IMR-90 (cell line): ENCODE measurements at regions not wholly inside any gene's neighbourhood (a gene's known extent, or its start where the extent isn't known, plus 50 kb on each side); places are given as distances from the start of the nearest gene placed in this dataset.

ENCODE experiments used
- ATAC-seq: fragments of 200-7000 bp; cut with Tn5 transposase; 2 replicates; pipeline ENCODE4 v1.9.1; 2020; ENCODE audit warnings: low read depth, mild to moderate bottlenecking, moderate library complexity
- BruUV-seq: library from RNA; stranded (reverse); fragments of 400-500 nt; replicated peaks from 2 replicates; lab custom pipeline; 2021; lab: Mats Ljungman, UMichigan
- CTCF ChIA-PET: fragments of 300-600 bp; formaldehyde crosslinking; extraction: SDS; loops from one replicate; lab custom pipeline; 2021; ENCODE audit warnings: antibody characterized with exemption; lab: Yijun Ruan, JAX
- POLR2A ChIA-PET: fragments of 300-600 bp; sonication (Branson Sonifier 250); formaldehyde crosslinking; loops from one replicate; lab custom pipeline; 2022; ENCODE audit warnings: antibody characterized with exemption; ENCODE audit not compliant: unreplicated experiment; lab: Charles Lee
- DNase-seq: peaks from one replicate; pipeline ENCODE4 v3.0.0; 2013
- H2AFZ ChIP-seq: replicated peaks from 2 replicates; pipeline ENCODE3; 2013; ENCODE audit warnings: low read length, mild to moderate bottlenecking; ENCODE audit not compliant: poor library complexity
- H2AK5ac ChIP-seq: 2 replicates; pipeline ENCODE4 v1.6.1; 2013; ENCODE audit warnings: low read depth, low read length, inconsistent platforms
- H2AK9ac ChIP-seq: replicated peaks from 2 replicates; pipeline ENCODE3; 2013; ENCODE audit warnings: mild to moderate bottlenecking, low read depth, low read length, moderate library complexity; ENCODE audit not compliant: poor library complexity
- H2BK120ac ChIP-seq: 2 replicates; pipeline ENCODE4 v1.6.1; 2013; ENCODE audit warnings: low read depth, low read length, inconsistent platforms
- H2BK15ac ChIP-seq: 3 replicates; pipeline ENCODE4 v1.6.1; 2013; ENCODE audit warnings: low read depth, low read length, inconsistent platforms
- H2BK20ac ChIP-seq: 2 replicates; pipeline ENCODE4 v1.6.1; 2013; ENCODE audit warnings: low read depth, mild to moderate bottlenecking, inconsistent platforms, low read length, moderate library complexity
- H2BK5ac ChIP-seq: 2 replicates; pipeline ENCODE4 v1.6.1; 2013; ENCODE audit warnings: mild to moderate bottlenecking, low read depth, low read length, inconsistent platforms; ENCODE audit not compliant: poor library complexity, severe bottlenecking
- H3K14ac ChIP-seq: replicated peaks from 2 replicates; pipeline ENCODE4 v1.6.1; 2013; ENCODE audit warnings: low read depth, low read length, inconsistent platforms
- H3K18ac ChIP-seq: 2 replicates; pipeline ENCODE4 v1.6.1; 2013; ENCODE audit warnings: low read depth, low read length, control low read depth
- H3K23ac ChIP-seq: 2 replicates; pipeline ENCODE4 v1.6.1; 2013; ENCODE audit warnings: low read depth, low read length, inconsistent platforms
- H3K27ac ChIP-seq: 2 replicates; pipeline ENCODE4 v1.5.1; 2013; ENCODE audit warnings: mild to moderate bottlenecking, control low read depth, low read length; ENCODE audit not compliant: insufficient read depth
- H3K27me3 ChIP-seq: 2 replicates; pipeline ENCODE4 v1.6.1; 2013; ENCODE audit warnings: low read length; ENCODE audit not compliant: control insufficient read depth, insufficient read depth
- H3K36me3 ChIP-seq: 2 replicates; pipeline ENCODE4 v1.6.1; 2013; ENCODE audit warnings: low read length, mixed read lengths; ENCODE audit not compliant: control insufficient read depth, insufficient read depth
- H3K4ac ChIP-seq: 2 replicates; pipeline ENCODE4 v1.6.1; 2013; ENCODE audit warnings: low read depth, low read length, inconsistent platforms
- H3K4me1 ChIP-seq: 2 replicates; pipeline ENCODE4 v1.6.1; 2013; ENCODE audit warnings: low read length, mixed read lengths; ENCODE audit not compliant: control insufficient read depth, insufficient read depth
- H3K4me2 ChIP-seq: 2 replicates; pipeline ENCODE4 v1.6.1; 2013; ENCODE audit warnings: low read depth, mild to moderate bottlenecking, control low read depth, low read length, moderate library complexity
- H3K4me3 ChIP-seq: 2 replicates; pipeline ENCODE4 v1.5.1; 2013; ENCODE audit warnings: low read depth, mild to moderate bottlenecking, control low read depth, low read length, moderate library complexity; ENCODE audit not compliant: insufficient read depth
- H3K56ac ChIP-seq: 2 replicates; pipeline ENCODE4 v1.6.1; 2013; ENCODE audit warnings: low read length, inconsistent platforms; ENCODE audit not compliant: insufficient read depth; ENCODE audit errors: extremely low read depth
- H3K79me1 ChIP-seq, 2 experiments: 2 replicates each; pipeline ENCODE4 v1.6.1; 2013; ENCODE audit warnings: low read length in 2 of 2, inconsistent platforms in 1 of 2, low read depth in 1 of 2
- H3K9ac ChIP-seq: 2 replicates; pipeline ENCODE4 v1.6.1; 2013; ENCODE audit warnings: low read depth, low read length, control low read depth
- H3K9me1 ChIP-seq: 2 replicates; pipeline ENCODE4 v1.6.1; 2013; ENCODE audit warnings: low read length, inconsistent platforms; ENCODE audit not compliant: insufficient read depth
- H3K9me3 ChIP-seq: 2 replicates; pipeline ENCODE4 v1.6.1; 2013; ENCODE audit warnings: low read length; ENCODE audit not compliant: control insufficient read depth, insufficient read depth
- H4K20me1 ChIP-seq: 2 replicates; pipeline ENCODE4 v1.6.1; 2013; ENCODE audit warnings: low read length, inconsistent platforms; ENCODE audit not compliant: insufficient read depth
- H4K5ac ChIP-seq: 2 replicates; pipeline ENCODE4 v1.6.1; 2013; ENCODE audit warnings: mild to moderate bottlenecking, low read depth, low read length, control low read depth
- H4K8ac ChIP-seq, 2 experiments: 2 replicates each; pipeline ENCODE4 v1.6.1; 2013; ENCODE audit warnings: low read depth in 2 of 2, low read length in 2 of 2, control low read depth in 1 of 2, inconsistent platforms in 1 of 2
- H4K91ac ChIP-seq: 2 replicates; pipeline ENCODE4 v1.6.1; 2013; ENCODE audit warnings: low read depth, low read length, inconsistent platforms; ENCODE audit not compliant: insufficient read depth
- BHLHE40 ChIP-seq: fragments of 150-350 bp; IDR thresholded peaks from 2 replicates; pipeline ENCODE4 v1.6.1; 2016; ENCODE audit warnings: mild to moderate bottlenecking, low read depth, low read length
- CEBPB ChIP-seq: IDR thresholded peaks from 2 replicates; pipeline ENCODE4 v1.6.1; 2012; ENCODE audit warnings: low read depth, low read length, improper control_type of control experiment
- CHD1 ChIP-seq: IDR thresholded peaks from 2 replicates; pipeline ENCODE4 v1.6.1; 2012; ENCODE audit warnings: low read depth, low read length, improper control_type of control experiment
- CTCF ChIP-seq: conservative IDR thresholded peaks from 2 replicates; pipeline ENCODE4 v1.5.1; 2012; ENCODE audit warnings: mild to moderate bottlenecking, low read depth, low read length, improper control_type of control experiment
- ELK1 ChIP-seq: fragments of 150-350 bp; IDR thresholded peaks from 2 replicates; pipeline ENCODE4 v1.6.1; 2016; ENCODE audit warnings: low read depth, mild to moderate bottlenecking, low read length, moderate library complexity, borderline replicate concordance
- FOS ChIP-seq: fragments of 150-350 bp; IDR thresholded peaks from 2 replicates; pipeline ENCODE4 v1.6.1; 2016; ENCODE audit warnings: low read depth, low read length
- MAFK ChIP-seq: IDR thresholded peaks from 2 replicates; pipeline ENCODE4 v1.6.1; 2012; ENCODE audit warnings: low read depth, low read length, improper control_type of control experiment
- MAZ ChIP-seq: IDR thresholded peaks from 2 replicates; pipeline ENCODE4 v1.6.1; 2012; ENCODE audit warnings: low read depth, mild to moderate bottlenecking, low read length, improper control_type of control experiment, moderate library complexity, borderline replicate concordance
- MXI1 ChIP-seq: IDR thresholded peaks from 2 replicates; pipeline ENCODE4 v1.6.1; 2012; ENCODE audit warnings: low read depth, mild to moderate bottlenecking, low read length, moderate library complexity, borderline replicate concordance
- NFE2L2 ChIP-seq: fragments of 150-350 bp; IDR thresholded peaks from 2 replicates; pipeline ENCODE4 v1.6.1; 2016; ENCODE audit warnings: low read depth, mild to moderate bottlenecking, low read length
- POLR2A ChIP-seq: IDR thresholded peaks from 2 replicates; pipeline ENCODE4 v1.6.1; 2012; ENCODE audit warnings: mild to moderate bottlenecking, low read depth, low read length
- RAD21 ChIP-seq: IDR thresholded peaks from 2 replicates; pipeline ENCODE4 v1.6.1; 2012; ENCODE audit warnings: low read length, improper control_type of control experiment
- RCOR1 ChIP-seq: IDR thresholded peaks from 2 replicates; pipeline ENCODE4 v1.6.1; 2012; ENCODE audit warnings: mild to moderate bottlenecking, low read length, improper control_type of control experiment; ENCODE audit not compliant: insufficient replicate concordance
- RFX5 ChIP-seq: IDR thresholded peaks from 2 replicates; pipeline ENCODE4 v1.8.0; 2012; ENCODE audit warnings: low read depth, mild to moderate bottlenecking, low read length, moderate library complexity
- SMC3 ChIP-seq: fragments of 150-350 bp; IDR thresholded peaks from 2 replicates; pipeline ENCODE4 v1.6.1; 2016; ENCODE audit warnings: low read depth, mild to moderate bottlenecking, antibody characterized with exemption, low read length, moderate library complexity
- USF2 ChIP-seq: fragments of 150-350 bp; IDR thresholded peaks from 2 replicates; pipeline ENCODE4 v1.6.1; 2017; ENCODE audit warnings: mild to moderate bottlenecking, antibody characterized with exemption, low read length, low read depth
- WGBS, 2 experiments: methylation state at CpG; one replicate each; pipeline versions ENCODE4 v1.1.5 to v1.1.7; 2013; ENCODE audit warnings: missing lambda C conversion rate in 2 of 2; ENCODE audit not compliant: insufficient read length in 1 of 2; ENCODE audit errors: extremely low coverage in 2 of 2; 5-methylcytosine and 5-hydroxymethylcytosine counted together
- dilution Hi-C: fragments of 300-500 bp; cut with HindIII; formaldehyde crosslinking; loops from one replicate; pipeline ENCODE4 v1.14.3; 2018; ENCODE audit warnings: low sequenced_read_pairs; ENCODE audit not compliant: unreplicated experiment
- in situ Hi-C: fragments of 300-500 bp; cut with MboI; formaldehyde crosslinking; loops from 3 replicates; pipeline ENCODE4 v1.14.3; 2019; ENCODE audit warnings: low sequenced_read_pairs, inconsistent platforms, mixed read lengths
- intact Hi-C: fragments of 100-400 bp; cut with micrococcal nuclease; formaldehyde crosslinking; loops from 2 replicates; pipeline ENCODE4 v1.10.0; 2022

GRCh38 chr21:27580276-27580675, 613.4 kb upstream of the ADAMTS5 start:
- ChIA-PET CTCF (no interaction called here), POLR2A (no interaction called here)
- intact Hi-C loops (no loop called here), in situ Hi-C loops (no loop called here), dilution Hi-C loops (no loop called here)
- Histone ChIP-seq H4K8ac (no peak overlapping the region), H3K23ac (no peak overlapping the region), H3K9me1 (peaks cover 2% of the 10 kb centered on the region; the same call in 1 of the 2 replicates), H3K4ac (no peak overlapping the region), H3K27ac (no peak overlapping the region), H2AK9ac (no peak overlapping the region), H3K4me3 (no peak overlapping the region), H2BK20ac (no peak overlapping the region), H3K27me3 (no peaks in the 10 kb centered on the region), H3K9me3 (no peaks in the 10 kb centered on the region), H2BK5ac (peak overlapping the region; percentile 65), H2BK120ac (no peak overlapping the region), H2AK5ac (no peak overlapping the region), H3K9ac (no peak overlapping the region), H3K18ac (no peak overlapping the region), H2BK15ac (no peak overlapping the region), H3K14ac (no peak overlapping the region), H3K79me1 (no peaks in the 10 kb centered on the region), H4K91ac (no peak overlapping the region), H4K5ac (no peak overlapping the region), H3K4me1 (no peaks in the 10 kb centered on the region; the same call in 1 of the 2 replicates), H2AFZ (no peak overlapping the region), H3K56ac (no peak overlapping the region), H3K36me3 (no peaks in the 10 kb centered on the region), H3K4me2 (no peak overlapping the region), H4K20me1 (no peaks in the 10 kb centered on the region)
- no TSS peak for BruUV-seq
- TF ChIP-seq SMC3: no peak
- TF ChIP-seq NFE2L2: no peak
- TF ChIP-seq RFX5: no peak
- TF ChIP-seq RAD21: no peak
- TF ChIP-seq BHLHE40: no peak
- TF ChIP-seq MXI1: no peak
- TF ChIP-seq RCOR1: no peak
- no peak for TF ChIP-seq CHD1
- TF ChIP-seq CEBPB: no peak
- no peak for TF ChIP-seq MAFK
- TF ChIP-seq ELK1: no peak
- TF ChIP-seq FOS: no peak
- no peak for TF ChIP-seq MAZ
- no peak for TF ChIP-seq USF2
- no peak for TF ChIP-seq CTCF
- TF ChIP-seq POLR2A: no peak
- WGBS, 2 experiments: no CpG with 5 or more reads among the region's 1 CpG
- DNase-seq (peak; percentile 66), ATAC-seq (peak; percentile 40; the same call in 1 of the 2 replicates)
